Rectal smooth muscle tissue (tissue), 1 donor: ENCODE measurements at regions not wholly inside any gene's neighbourhood (a gene's known extent, or its start where the extent isn't known, plus 50 kb on each side); places are given as distances from the start of the nearest gene placed in this dataset.
"Not testable (repeated sequence)": the region's sequence is repeated elsewhere in the genome, so short reads cannot be mapped to it uniquely, and the experiment has no call there.

Experiments
- H3K27ac ChIP-seq: one replicate; pipeline ENCODE4 v1.7.0; 2013; ENCODE audit warnings: low read depth, low read length, inconsistent platforms
- H3K27me3 ChIP-seq: one replicate; pipeline ENCODE4 v1.7.0; 2013; ENCODE audit warnings: low read length; ENCODE audit not compliant: control insufficient read depth, insufficient read depth
- H3K36me3 ChIP-seq: one replicate; pipeline ENCODE4 v1.7.0; 2013; ENCODE audit warnings: low read length; ENCODE audit not compliant: control insufficient read depth, insufficient read depth
- H3K4me1 ChIP-seq: one replicate; pipeline ENCODE4 v1.7.0; 2013; ENCODE audit warnings: low read length; ENCODE audit not compliant: control insufficient read depth, insufficient read depth
- H3K4me3 ChIP-seq: one replicate; pipeline ENCODE4 v1.7.0; 2013; ENCODE audit warnings: low read length
- H3K9ac ChIP-seq: one replicate; pipeline ENCODE4 v1.7.0; 2013; ENCODE audit warnings: low read length

- H3K4me3 ChIP-seq, H3K4me1 ChIP-seq, H3K27me3 ChIP-seq, H3K9ac ChIP-seq, H3K36me3 ChIP-seq, H3K27ac ChIP-seq: not testable (repeated sequence)
Observed at GRCh38 chr1:146556405-146556804, 327.6 kb upstream of the NOTCH2NLA start.

GRCh38 chr1:146552414-146552813 is 323.6 kb upstream of the NOTCH2NLA start:
- not testable (repeated sequence) for H3K4me1 ChIP-seq, H3K4me3 ChIP-seq, H3K36me3 ChIP-seq, H3K9ac ChIP-seq, H3K27me3 ChIP-seq, H3K27ac ChIP-seq

GRCh38 chr1:146548684-146549083 is 319.9 kb upstream of the NOTCH2NLA start:
- H3K27me3 ChIP-seq, H3K4me3 ChIP-seq: not testable (repeated sequence)

GRCh38 chr1:146546189-146546588 is 317.4 kb upstream of the NOTCH2NLA start:
- H3K27ac ChIP-seq, H3K9ac ChIP-seq, H3K4me1 ChIP-seq, H3K4me3 ChIP-seq, H3K27me3 ChIP-seq, H3K36me3 ChIP-seq: not testable (repeated sequence)

More at GRCh38 chr1:146548684-146549083, 319.9 kb upstream of the NOTCH2NLA start:
- H3K9ac ChIP-seq, H3K27ac ChIP-seq, H3K4me1 ChIP-seq, H3K36me3 ChIP-seq: not testable (repeated sequence)

- not testable (repeated sequence) for H3K36me3 ChIP-seq, H3K27ac ChIP-seq, H3K27me3 ChIP-seq, H3K9ac ChIP-seq, H3K4me3 ChIP-seq, H3K4me1 ChIP-seq
Observed at GRCh38 chr1:146537775-146538373, 309.1 kb upstream of the NOTCH2NLA start.

- H3K4me3 ChIP-seq, H3K9ac ChIP-seq, H3K4me1 ChIP-seq, H3K27ac ChIP-seq, H3K27me3 ChIP-seq, H3K36me3 ChIP-seq: not testable (repeated sequence)
Observed at GRCh38 chr1:146536028-146536427, 307.2 kb upstream of the NOTCH2NLA start.

- H3K4me1 ChIP-seq, H3K36me3 ChIP-seq, H3K27ac ChIP-seq, H3K9ac ChIP-seq, H3K27me3 ChIP-seq, H3K4me3 ChIP-seq: not testable (repeated sequence)
Observed at GRCh38 chr1:146535575-146535974, 306.8 kb upstream of the NOTCH2NLA start.

- not testable (repeated sequence) for H3K4me1 ChIP-seq, H3K27me3 ChIP-seq
Observed at GRCh38 chr1:146530958-146531357, 302.1 kb upstream of the NOTCH2NLA start.

GRCh38 chr1:146522812-146523211 is 294.0 kb upstream of the NOTCH2NLA start:
- not testable (repeated sequence) for H3K4me1 ChIP-seq, H3K27ac ChIP-seq, H3K9ac ChIP-seq, H3K36me3 ChIP-seq, H3K4me3 ChIP-seq, H3K27me3 ChIP-seq

More at GRCh38 chr1:146530958-146531357, 302.1 kb upstream of the NOTCH2NLA start:
- H3K4me3 ChIP-seq, H3K36me3 ChIP-seq, H3K27ac ChIP-seq, H3K9ac ChIP-seq: not testable (repeated sequence)

- not testable (repeated sequence) for H3K4me1 ChIP-seq, H3K27me3 ChIP-seq, H3K27ac ChIP-seq, H3K36me3 ChIP-seq, H3K9ac ChIP-seq, H3K4me3 ChIP-seq
Observed at GRCh38 chr1:146522345-146522744, 293.5 kb upstream of the NOTCH2NLA start.

GRCh38 chr1:146521804-146522203 is 293.0 kb upstream of the NOTCH2NLA start:
- not testable (repeated sequence) for H3K27me3 ChIP-seq

GRCh38 chr1:146513754-146514153 is 284.9 kb upstream of the NOTCH2NLA start:
- H3K36me3 ChIP-seq, H3K27me3 ChIP-seq, H3K9ac ChIP-seq, H3K27ac ChIP-seq, H3K4me3 ChIP-seq, H3K4me1 ChIP-seq: not testable (repeated sequence)

More at GRCh38 chr1:146521804-146522203, 293.0 kb upstream of the NOTCH2NLA start:
- not testable (repeated sequence) for H3K27ac ChIP-seq, H3K36me3 ChIP-seq, H3K4me1 ChIP-seq, H3K9ac ChIP-seq, H3K4me3 ChIP-seq

GRCh38 chr1:146511047-146511777 is 282.4 kb upstream of the NOTCH2NLA start:
- H3K27ac ChIP-seq, H3K4me3 ChIP-seq, H3K36me3 ChIP-seq, H3K9ac ChIP-seq, H3K4me1 ChIP-seq, H3K27me3 ChIP-seq: not testable (repeated sequence)
